Neural progenitor cell (in vitro differentiated cells): ENCODE measurements at regions not wholly inside any gene's neighbourhood (a gene's known extent, or its start where the extent isn't known, plus 50 kb on each side); places are given as distances from the start of the nearest gene placed in this dataset.

ENCODE experiments used
- EZH2 ChIP-seq: fragments of 200-600 bp; sonication (generic); IDR thresholded peaks from 2 replicates; pipeline ENCODE4 v1.6.1; 2017; ENCODE audit warnings: antibody characterized with exemption, mild to moderate bottlenecking, moderate library complexity
- EZH2phosphoT487 ChIP-seq: fragments of 200-600 bp; sonication (generic); IDR thresholded peaks from 2 replicates; pipeline ENCODE4 v1.6.1; 2017; ENCODE audit warnings: antibody characterized with exemption
- TF ChIP-seq, protein P1 (sequence below): fragments of 200-600 bp; sonication (generic); IDR thresholded peaks from 2 replicates; pipeline ENCODE4 v1.5.1; 2017; ENCODE audit warnings: antibody characterized with exemption, mild to moderate bottlenecking

DNA sequence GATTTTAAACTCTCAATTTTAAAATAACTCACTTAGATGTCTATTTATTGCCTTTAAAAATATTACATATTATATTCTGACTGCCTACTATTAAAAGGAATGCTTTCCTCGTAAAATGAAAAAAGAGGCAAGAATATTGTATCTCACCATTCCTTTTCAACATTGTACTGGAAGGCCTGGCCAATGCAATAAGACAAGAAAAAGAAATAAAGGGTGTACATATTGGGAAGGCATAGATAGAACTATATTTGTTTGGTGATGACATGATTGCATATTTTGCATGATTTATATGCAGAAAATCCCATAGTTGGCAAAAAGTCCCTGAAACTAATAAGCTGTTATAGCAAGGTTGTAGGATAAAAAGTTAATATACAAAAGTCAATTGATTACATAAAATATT, 474.6 kb upstream of the ATP2B1 start:
- TF ChIP-seq, protein P1, sequence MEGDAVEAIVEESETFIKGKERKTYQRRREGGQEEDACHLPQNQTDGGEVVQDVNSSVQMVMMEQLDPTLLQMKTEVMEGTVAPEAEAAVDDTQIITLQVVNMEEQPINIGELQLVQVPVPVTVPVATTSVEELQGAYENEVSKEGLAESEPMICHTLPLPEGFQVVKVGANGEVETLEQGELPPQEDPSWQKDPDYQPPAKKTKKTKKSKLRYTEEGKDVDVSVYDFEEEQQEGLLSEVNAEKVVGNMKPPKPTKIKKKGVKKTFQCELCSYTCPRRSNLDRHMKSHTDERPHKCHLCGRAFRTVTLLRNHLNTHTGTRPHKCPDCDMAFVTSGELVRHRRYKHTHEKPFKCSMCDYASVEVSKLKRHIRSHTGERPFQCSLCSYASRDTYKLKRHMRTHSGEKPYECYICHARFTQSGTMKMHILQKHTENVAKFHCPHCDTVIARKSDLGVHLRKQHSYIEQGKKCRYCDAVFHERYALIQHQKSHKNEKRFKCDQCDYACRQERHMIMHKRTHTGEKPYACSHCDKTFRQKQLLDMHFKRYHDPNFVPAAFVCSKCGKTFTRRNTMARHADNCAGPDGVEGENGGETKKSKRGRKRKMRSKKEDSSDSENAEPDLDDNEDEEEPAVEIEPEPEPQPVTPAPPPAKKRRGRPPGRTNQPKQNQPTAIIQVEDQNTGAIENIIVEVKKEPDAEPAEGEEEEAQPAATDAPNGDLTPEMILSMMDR = no peak
- TF ChIP-seq EZH2 = no peak
- TF ChIP-seq EZH2phosphoT487 = no peak
